ENCODE measurements at regions not wholly inside any gene's neighbourhood (a gene's known extent, or its start where the extent isn't known, plus 50 kb on each side); places are given as distances from the start of the nearest gene placed in this dataset.

GRCh38 chr1:38121231-38121680 lies 74.7 kb upstream of the POU3F1 start:
- Histone ChIP-seq H3K4me3 (no peak overlapping the region), H3K27me3 (no peaks in the 10 kb centered on the region), H3K9me3 (no peaks in the 10 kb centered on the region), H3K36me3 (no peaks in the 10 kb centered on the region), H3K27ac (no peak overlapping the region), H3K4me1 (no peaks in the 10 kb centered on the region)
- no peak for DNase-seq (ENCODE audit: extremely low spot score in 2 of 2)
- intact Hi-C loops (cut with DNase I) = no loop called here
- TF ChIP-seq, protein P1, sequence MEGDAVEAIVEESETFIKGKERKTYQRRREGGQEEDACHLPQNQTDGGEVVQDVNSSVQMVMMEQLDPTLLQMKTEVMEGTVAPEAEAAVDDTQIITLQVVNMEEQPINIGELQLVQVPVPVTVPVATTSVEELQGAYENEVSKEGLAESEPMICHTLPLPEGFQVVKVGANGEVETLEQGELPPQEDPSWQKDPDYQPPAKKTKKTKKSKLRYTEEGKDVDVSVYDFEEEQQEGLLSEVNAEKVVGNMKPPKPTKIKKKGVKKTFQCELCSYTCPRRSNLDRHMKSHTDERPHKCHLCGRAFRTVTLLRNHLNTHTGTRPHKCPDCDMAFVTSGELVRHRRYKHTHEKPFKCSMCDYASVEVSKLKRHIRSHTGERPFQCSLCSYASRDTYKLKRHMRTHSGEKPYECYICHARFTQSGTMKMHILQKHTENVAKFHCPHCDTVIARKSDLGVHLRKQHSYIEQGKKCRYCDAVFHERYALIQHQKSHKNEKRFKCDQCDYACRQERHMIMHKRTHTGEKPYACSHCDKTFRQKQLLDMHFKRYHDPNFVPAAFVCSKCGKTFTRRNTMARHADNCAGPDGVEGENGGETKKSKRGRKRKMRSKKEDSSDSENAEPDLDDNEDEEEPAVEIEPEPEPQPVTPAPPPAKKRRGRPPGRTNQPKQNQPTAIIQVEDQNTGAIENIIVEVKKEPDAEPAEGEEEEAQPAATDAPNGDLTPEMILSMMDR (IDR thresholded peaks at IDR 0.05) = no peak
- no peak for TF ChIP-seq POLR2A (IDR thresholded peaks at IDR 0.05)
- TF ChIP-seq POLR2AphosphoS5 (IDR thresholded peaks at IDR 0.05; ENCODE audit: insufficient read depth in 1 of 2, low read depth in 1 of 2) = no peak

DNA sequence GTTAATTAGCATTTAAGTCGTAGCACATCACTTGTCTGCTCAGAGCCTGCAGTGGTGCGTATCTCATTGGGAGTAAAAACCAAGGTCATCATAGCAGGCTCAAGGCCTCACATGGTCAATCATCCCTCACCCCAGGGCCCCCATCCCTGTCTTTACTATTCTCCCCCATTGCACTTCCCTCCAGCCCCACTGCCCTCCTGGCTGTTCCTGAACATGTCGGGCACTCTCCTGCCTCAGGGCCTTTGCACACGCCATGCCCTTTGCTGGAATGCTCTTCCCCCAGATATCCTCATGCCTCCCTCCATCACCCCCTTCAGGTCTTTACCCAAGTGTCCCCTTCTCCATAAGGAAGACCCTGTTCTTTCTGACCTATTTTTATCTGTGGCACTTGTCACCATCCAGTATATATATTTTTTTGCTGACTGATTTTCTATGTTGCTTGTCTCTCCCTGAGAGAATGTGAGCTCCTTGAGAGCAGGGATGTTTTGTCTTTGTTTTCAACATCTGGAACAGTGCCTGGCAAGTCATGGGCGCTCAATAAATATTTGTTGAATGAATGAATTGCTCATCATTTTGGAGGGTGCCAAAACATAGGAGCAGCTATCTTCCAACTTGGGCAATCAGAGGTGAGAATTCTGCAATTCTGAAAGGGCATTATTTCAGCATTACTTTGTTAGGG lies 74.1 kb upstream of the POU3F1 start:
- H3K9me3 ChIP-seq = no peaks in the 10 kb centered on the region
- no peak for DNase-seq (ENCODE audit: extremely low spot score in 2 of 2)
- no peaks in the 10 kb centered on the region for H3K4me1 ChIP-seq
- no peak overlapping the region for H3K27ac ChIP-seq
- no peaks in the 10 kb centered on the region for H3K36me3 ChIP-seq
- intact Hi-C loops (cut with DNase I) = no loop called here
- H3K4me3 ChIP-seq = no peak overlapping the region
- TF ChIP-seq, protein P1 (IDR thresholded peaks at IDR 0.05) = no peak
- TF ChIP-seq POLR2A (IDR thresholded peaks at IDR 0.05) = no peak
- no peak for TF ChIP-seq POLR2AphosphoS5 (IDR thresholded peaks at IDR 0.05; ENCODE audit: insufficient read depth in 1 of 2, low read depth in 1 of 2)
- no peaks in the 10 kb centered on the region for H3K27me3 ChIP-seq

- H3K36me3 ChIP-seq = no peaks in the 10 kb centered on the region
- H3K9me3 ChIP-seq = no peaks in the 10 kb centered on the region
- H3K4me3 ChIP-seq = no peak overlapping the region
- intact Hi-C loops (cut with DNase I) = no loop called here
- H3K27me3 ChIP-seq = no peaks in the 10 kb centered on the region
- H3K4me1 ChIP-seq = peaks cover 8% of the 10 kb centered on the region
- H3K27ac ChIP-seq = no peak overlapping the region
- DNase-seq (ENCODE audit: extremely low spot score in 2 of 2) = no peak
- TF ChIP-seq POLR2A (IDR thresholded peaks at IDR 0.05) = no peak
- TF ChIP-seq, protein P1 (IDR thresholded peaks at IDR 0.05) = no peak
These were observed 72.4 kb upstream of the POU3F1 start for GRCh38 chr1:38118976-38119375.

DNA sequence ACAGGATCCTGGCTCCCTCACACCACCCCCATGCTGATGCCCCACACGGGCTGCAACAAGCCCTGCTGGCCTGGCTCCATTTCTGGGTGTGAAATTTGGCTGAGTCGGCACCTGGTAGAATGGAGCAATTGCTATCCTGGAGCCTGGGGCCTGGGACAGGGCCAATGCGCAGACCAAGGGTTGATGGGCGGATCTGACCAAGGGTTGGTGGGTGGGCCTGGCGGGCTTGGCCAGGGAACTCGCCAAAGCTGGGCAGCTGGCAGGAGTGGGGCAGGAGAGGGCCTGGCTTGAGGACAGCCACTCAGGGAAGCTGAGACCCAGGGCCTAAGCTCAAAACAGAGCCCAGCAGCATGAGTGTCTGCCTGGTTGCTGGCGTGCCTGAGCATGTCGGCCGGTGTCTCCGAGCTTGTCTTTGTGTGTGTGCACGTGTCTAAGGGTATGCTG lies 70.9 kb upstream of the POU3F1 start:
- Histone ChIP-seq H3K4me3 (no peak overlapping the region), H3K27me3 (no peaks in the 10 kb centered on the region), H3K9me3 (no peaks in the 10 kb centered on the region), H3K36me3 (no peaks in the 10 kb centered on the region), H3K27ac (no peak overlapping the region), H3K4me1 (peaks cover 8% of the 10 kb centered on the region)
- intact Hi-C loops (cut with DNase I) = no loop called here
- DNase-seq (ENCODE audit: extremely low spot score in 2 of 2) = no peak
- TF ChIP-seq POLR2AphosphoS5 (IDR thresholded peaks at IDR 0.05; ENCODE audit: insufficient read depth in 1 of 2, low read depth in 1 of 2) = peak in 1 of 2 donors; percentile 15
- TF ChIP-seq, protein P1 (IDR thresholded peaks at IDR 0.05) = no peak

DNA sequence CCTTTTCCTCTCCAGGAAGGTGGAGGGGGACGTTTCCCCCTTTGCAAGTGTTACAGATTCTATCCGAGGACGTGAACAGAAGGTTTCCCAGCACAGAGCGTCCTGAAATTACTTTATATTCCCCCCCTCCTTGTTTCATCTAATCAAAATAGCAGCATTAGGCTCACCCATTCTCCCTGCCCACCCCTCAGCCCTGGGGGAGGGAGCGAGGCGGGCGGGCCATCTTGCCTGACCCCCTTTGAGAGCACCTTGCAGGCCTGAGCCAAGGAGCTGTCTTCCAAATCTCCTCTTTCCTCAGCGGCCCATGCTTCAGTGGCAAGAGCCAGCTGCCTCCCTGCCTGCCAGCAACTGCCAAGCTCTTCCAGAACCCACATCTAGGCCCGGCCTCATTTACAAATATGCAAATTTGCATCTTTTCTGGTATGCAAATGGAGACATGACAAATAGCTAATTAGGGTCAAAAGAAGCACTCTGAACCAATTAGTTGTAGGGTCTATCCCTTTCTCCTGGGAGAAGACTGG lies 69.1 kb upstream of the POU3F1 start:
- intact Hi-C loops (cut with DNase I) = no loop called here
- no peak for DNase-seq (ENCODE audit: extremely low spot score in 2 of 2)

More for the DNA sequence above, 69.1 kb upstream of the POU3F1 start:
- no peak overlapping the region for H3K27ac ChIP-seq
- H3K4me3 ChIP-seq = no peak overlapping the region
- H3K9me3 ChIP-seq = no peaks in the 10 kb centered on the region
- no peaks in the 10 kb centered on the region for H3K27me3 ChIP-seq
- no peak for TF ChIP-seq POLR2AphosphoS5 (IDR thresholded peaks at IDR 0.05; ENCODE audit: insufficient read depth in 1 of 2, low read depth in 1 of 2)
- TF ChIP-seq, protein P1 (IDR thresholded peaks at IDR 0.05) = no peak
- no peak for TF ChIP-seq POLR2A (IDR thresholded peaks at IDR 0.05)
- H3K4me1 ChIP-seq = peaks cover 8% of the 10 kb centered on the region
- H3K36me3 ChIP-seq = no peaks in the 10 kb centered on the region

All from vagina (tissue), 2 donors.